ENCODE measurements at regions not wholly inside any gene's neighbourhood (a gene's known extent, or its start where the extent isn't known, plus 50 kb on each side); places are given as distances from the start of the nearest gene placed in this dataset.

GRCh38 chr6:103979308-103979707, 880.4 kb downstream of the HACE1 start:
- no peaks in the 10 kb centered on the region for H4K20me1 ChIP-seq (ENCODE audit: insufficient read depth, low read length)
- TF ChIP-seq, protein P1, sequence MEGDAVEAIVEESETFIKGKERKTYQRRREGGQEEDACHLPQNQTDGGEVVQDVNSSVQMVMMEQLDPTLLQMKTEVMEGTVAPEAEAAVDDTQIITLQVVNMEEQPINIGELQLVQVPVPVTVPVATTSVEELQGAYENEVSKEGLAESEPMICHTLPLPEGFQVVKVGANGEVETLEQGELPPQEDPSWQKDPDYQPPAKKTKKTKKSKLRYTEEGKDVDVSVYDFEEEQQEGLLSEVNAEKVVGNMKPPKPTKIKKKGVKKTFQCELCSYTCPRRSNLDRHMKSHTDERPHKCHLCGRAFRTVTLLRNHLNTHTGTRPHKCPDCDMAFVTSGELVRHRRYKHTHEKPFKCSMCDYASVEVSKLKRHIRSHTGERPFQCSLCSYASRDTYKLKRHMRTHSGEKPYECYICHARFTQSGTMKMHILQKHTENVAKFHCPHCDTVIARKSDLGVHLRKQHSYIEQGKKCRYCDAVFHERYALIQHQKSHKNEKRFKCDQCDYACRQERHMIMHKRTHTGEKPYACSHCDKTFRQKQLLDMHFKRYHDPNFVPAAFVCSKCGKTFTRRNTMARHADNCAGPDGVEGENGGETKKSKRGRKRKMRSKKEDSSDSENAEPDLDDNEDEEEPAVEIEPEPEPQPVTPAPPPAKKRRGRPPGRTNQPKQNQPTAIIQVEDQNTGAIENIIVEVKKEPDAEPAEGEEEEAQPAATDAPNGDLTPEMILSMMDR (IDR thresholded peaks at IDR 0.05; ENCODE audit: low read length), result no peak
- TF ChIP-seq EZH2 (IDR thresholded peaks at IDR 0.05; ENCODE audit: borderline replicate concordance, low read length), result no peak
- no peaks in the 10 kb centered on the region for H3K4me1 ChIP-seq (ENCODE audit: insufficient read depth, low read length, severe bottlenecking)
- H3K9me2 ChIP-seq (ENCODE audit: low read depth, low read length), result no peaks in the 10 kb centered on the region
- no peaks in the 10 kb centered on the region for H3K9me3 ChIP-seq (ENCODE audit: low read length)
- H3K4me2 ChIP-seq (ENCODE audit: low read length), result no peak overlapping the region
- H3K27me3 ChIP-seq (ENCODE audit: insufficient read depth, low read length), result no peaks in the 10 kb centered on the region
- no peak overlapping the region for H3K27ac ChIP-seq (ENCODE audit: low read depth, low read length, poor library complexity, severe bottlenecking)
- no peak overlapping the region for H2AFZ ChIP-seq (ENCODE audit: low read length)
- H3K36me3 ChIP-seq (ENCODE audit: insufficient read depth, low read length), result no peaks in the 10 kb centered on the region
- no peaks in the 10 kb centered on the region for H3F3A ChIP-seq (ENCODE audit: insufficient read depth, low read length)
- H3K79me2 ChIP-seq (ENCODE audit: insufficient read depth, low read length), result no peaks in the 10 kb centered on the region
- H3K4me3 ChIP-seq (ENCODE audit: low read depth, low read length, poor library complexity, severe bottlenecking), result no peak overlapping the region
- H3K9ac ChIP-seq (ENCODE audit: low read length), result no peak overlapping the region

- Histone ChIP-seq H3K27ac (ENCODE audit: low read depth, low read length, poor library complexity, severe bottlenecking) (no peak overlapping the region), H3F3A (ENCODE audit: insufficient read depth, low read length) (no peaks in the 10 kb centered on the region), H2AFZ (ENCODE audit: low read length) (no peak overlapping the region), H3K9me3 (ENCODE audit: low read length) (no peaks in the 10 kb centered on the region), H3K4me2 (ENCODE audit: low read length) (no peak overlapping the region), H3K9me2 (ENCODE audit: low read depth, low read length) (no peaks in the 10 kb centered on the region), H3K27me3 (ENCODE audit: insufficient read depth, low read length) (no peaks in the 10 kb centered on the region), H3K4me3 (ENCODE audit: low read depth, low read length, poor library complexity, severe bottlenecking) (no peak overlapping the region), H3K9ac (ENCODE audit: low read length) (no peak overlapping the region), H3K36me3 (ENCODE audit: insufficient read depth, low read length) (no peaks in the 10 kb centered on the region), H3K79me2 (ENCODE audit: insufficient read depth, low read length) (no peaks in the 10 kb centered on the region), H4K20me1 (ENCODE audit: insufficient read depth, low read length) (no peaks in the 10 kb centered on the region), H3K4me1 (ENCODE audit: insufficient read depth, low read length, severe bottlenecking) (no peaks in the 10 kb centered on the region)
- no peak for TF ChIP-seq EZH2 (IDR thresholded peaks at IDR 0.05; ENCODE audit: borderline replicate concordance, low read length)
- TF ChIP-seq, protein P1 (IDR thresholded peaks at IDR 0.05; ENCODE audit: low read length), result no peak
These were observed 922.3 kb downstream of the HACE1 start for GRCh38 chr6:103937389-103937788.

DNA sequence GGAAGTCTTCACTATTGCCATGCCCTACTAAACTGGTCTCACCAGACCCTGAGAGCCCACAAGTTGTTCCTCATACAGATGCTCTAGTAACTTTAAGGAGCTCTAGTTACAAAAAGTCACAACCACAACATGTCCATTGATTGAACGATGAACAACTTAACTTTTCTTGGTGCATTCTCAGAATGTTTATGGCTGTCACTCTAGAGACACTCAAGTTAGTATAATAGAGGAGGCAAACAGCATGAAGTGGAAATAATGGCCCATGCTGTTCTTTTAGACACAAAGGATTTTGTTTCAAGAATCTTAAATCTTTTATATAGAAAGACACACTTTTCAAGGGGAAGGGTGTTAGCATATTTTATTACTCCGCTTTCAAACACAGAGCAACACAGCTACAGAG, 934.4 kb downstream of the HACE1 start:
- TF ChIP-seq, protein P1 (IDR thresholded peaks at IDR 0.05; ENCODE audit: low read length), result no peak
- no peak for TF ChIP-seq EZH2 (IDR thresholded peaks at IDR 0.05; ENCODE audit: borderline replicate concordance, low read length)
- Histone ChIP-seq H2AFZ (ENCODE audit: low read length) (no peak overlapping the region), H3K79me2 (ENCODE audit: insufficient read depth, low read length) (no peaks in the 10 kb centered on the region)

More for the DNA sequence above, 934.4 kb downstream of the HACE1 start:
- no peaks in the 10 kb centered on the region for H3K27me3 ChIP-seq (ENCODE audit: insufficient read depth, low read length)
- no peaks in the 10 kb centered on the region for H3F3A ChIP-seq (ENCODE audit: insufficient read depth, low read length)
- H4K20me1 ChIP-seq (ENCODE audit: insufficient read depth, low read length), result no peaks in the 10 kb centered on the region
- no peaks in the 10 kb centered on the region for H3K4me1 ChIP-seq (ENCODE audit: insufficient read depth, low read length, severe bottlenecking)
- H3K9ac ChIP-seq (ENCODE audit: low read length), result no peak overlapping the region
- H3K9me2 ChIP-seq (ENCODE audit: low read depth, low read length), result no peaks in the 10 kb centered on the region
- no peaks in the 10 kb centered on the region for H3K36me3 ChIP-seq (ENCODE audit: insufficient read depth, low read length)
- H3K4me3 ChIP-seq (ENCODE audit: low read depth, low read length, poor library complexity, severe bottlenecking), result no peak overlapping the region
- no peak overlapping the region for H3K27ac ChIP-seq (ENCODE audit: low read depth, low read length, poor library complexity, severe bottlenecking)
- H3K9me3 ChIP-seq (ENCODE audit: low read length), result no peaks in the 10 kb centered on the region
- H3K4me2 ChIP-seq (ENCODE audit: low read length), result no peak overlapping the region

Measured in OCI-LY1 (cell line).